ENCODE measurements at regions not wholly inside any gene's neighbourhood (a gene's known extent, or its start where the extent isn't known, plus 50 kb on each side); places are given as distances from the start of the nearest gene placed in this dataset.

DNA sequence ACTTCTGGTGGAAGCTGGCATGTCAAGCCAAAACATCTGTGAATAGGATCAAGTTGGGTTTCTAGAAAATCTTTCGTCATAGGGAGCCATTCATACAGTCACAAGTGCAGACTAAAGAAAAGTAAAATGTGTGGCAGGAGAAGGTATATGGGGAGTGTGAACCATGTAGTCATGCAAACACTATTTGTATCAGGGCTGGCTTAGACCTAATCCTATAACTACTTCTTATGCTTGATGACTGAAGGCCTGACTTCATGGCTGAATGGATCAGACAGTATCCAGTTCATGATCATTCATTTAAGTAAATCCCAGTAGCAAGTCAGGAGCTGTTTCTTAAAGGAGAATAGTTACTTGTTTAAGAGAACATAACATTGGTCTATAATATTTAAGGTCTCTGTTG is 63.8 kb upstream of the DAPK1 start:
- no TSS peak for BruUV-seq (replicated peaks)
- intact Hi-C loops (cut with micrococcal nuclease; ENCODE audit: unreplicated experiment), result no loop called here
- POLR2A ChIA-PET, result interaction anchor here (0.5 kb wide), 1 partner anchor 1248 kb away, joined by 4 read pairs; no protein-coding TSS in a partner anchor

DNA sequence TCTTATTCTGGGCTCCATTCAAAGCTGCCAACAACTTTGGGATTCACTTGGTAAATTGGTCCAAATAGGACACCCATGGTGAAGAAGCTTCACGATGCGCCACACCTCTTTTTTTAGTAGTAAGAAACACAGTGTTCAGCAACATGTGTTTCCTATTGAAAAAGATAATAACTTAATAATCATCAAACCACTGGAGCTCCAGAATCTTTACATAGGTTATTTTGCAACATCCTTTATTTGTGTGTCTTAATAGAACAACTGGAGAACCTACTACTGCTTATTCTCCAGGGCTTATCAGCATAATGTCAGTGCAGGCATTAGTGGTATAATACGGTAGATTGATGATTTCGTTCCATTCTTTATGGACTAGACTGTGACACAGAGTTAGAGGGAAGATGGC is 63.3 kb upstream of the DAPK1 start:
- POLR2A ChIA-PET, result no interaction called here
- Histone ChIP-seq H3K9me2 (ENCODE audit: insufficient read depth, low read length) (no peaks in the 10 kb centered on the region), H3K79me2 (ENCODE audit: insufficient read depth, low read depth, low read length) (no peaks in the 10 kb centered on the region)

More for the DNA sequence above, 63.8 kb upstream of the DAPK1 start:
- CTCF ChIA-PET (ENCODE audit: unreplicated experiment), result no interaction called here
- H3K9me2 ChIP-seq (ENCODE audit: insufficient read depth, low read length), result no peaks in the 10 kb centered on the region
- H3K79me2 ChIP-seq (ENCODE audit: insufficient read depth, low read depth, low read length), result no peaks in the 10 kb centered on the region
- H3K4me2 ChIP-seq (ENCODE audit: low read length), result no peak overlapping the region
- no peaks in the 10 kb centered on the region for H3K4me1 ChIP-seq (ENCODE audit: insufficient read depth, low read length, poor library complexity, severe bottlenecking)
- H4K20me1 ChIP-seq (ENCODE audit: insufficient read depth, low read length), result no peaks in the 10 kb centered on the region
- TF ChIP-seq, protein P1, sequence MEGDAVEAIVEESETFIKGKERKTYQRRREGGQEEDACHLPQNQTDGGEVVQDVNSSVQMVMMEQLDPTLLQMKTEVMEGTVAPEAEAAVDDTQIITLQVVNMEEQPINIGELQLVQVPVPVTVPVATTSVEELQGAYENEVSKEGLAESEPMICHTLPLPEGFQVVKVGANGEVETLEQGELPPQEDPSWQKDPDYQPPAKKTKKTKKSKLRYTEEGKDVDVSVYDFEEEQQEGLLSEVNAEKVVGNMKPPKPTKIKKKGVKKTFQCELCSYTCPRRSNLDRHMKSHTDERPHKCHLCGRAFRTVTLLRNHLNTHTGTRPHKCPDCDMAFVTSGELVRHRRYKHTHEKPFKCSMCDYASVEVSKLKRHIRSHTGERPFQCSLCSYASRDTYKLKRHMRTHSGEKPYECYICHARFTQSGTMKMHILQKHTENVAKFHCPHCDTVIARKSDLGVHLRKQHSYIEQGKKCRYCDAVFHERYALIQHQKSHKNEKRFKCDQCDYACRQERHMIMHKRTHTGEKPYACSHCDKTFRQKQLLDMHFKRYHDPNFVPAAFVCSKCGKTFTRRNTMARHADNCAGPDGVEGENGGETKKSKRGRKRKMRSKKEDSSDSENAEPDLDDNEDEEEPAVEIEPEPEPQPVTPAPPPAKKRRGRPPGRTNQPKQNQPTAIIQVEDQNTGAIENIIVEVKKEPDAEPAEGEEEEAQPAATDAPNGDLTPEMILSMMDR (conservative IDR thresholded peaks at IDR 0.05; ENCODE audit: low read length), result no peak
- DNase-seq (ENCODE audit: low spot score), result no peak
- H3K4me3 ChIP-seq (ENCODE audit: low read depth, low read length, poor library complexity, severe bottlenecking), result no peak overlapping the region
- H3K9me3 ChIP-seq (ENCODE audit: low read length), result no peaks in the 10 kb centered on the region
- H3K27ac ChIP-seq (ENCODE audit: low read depth, low read length, poor library complexity, severe bottlenecking), result no peak overlapping the region
- no peak overlapping the region for H2AFZ ChIP-seq (ENCODE audit: low read length)
- no peaks in the 10 kb centered on the region for H3K36me3 ChIP-seq (ENCODE audit: insufficient read depth, low read length)

DNA sequence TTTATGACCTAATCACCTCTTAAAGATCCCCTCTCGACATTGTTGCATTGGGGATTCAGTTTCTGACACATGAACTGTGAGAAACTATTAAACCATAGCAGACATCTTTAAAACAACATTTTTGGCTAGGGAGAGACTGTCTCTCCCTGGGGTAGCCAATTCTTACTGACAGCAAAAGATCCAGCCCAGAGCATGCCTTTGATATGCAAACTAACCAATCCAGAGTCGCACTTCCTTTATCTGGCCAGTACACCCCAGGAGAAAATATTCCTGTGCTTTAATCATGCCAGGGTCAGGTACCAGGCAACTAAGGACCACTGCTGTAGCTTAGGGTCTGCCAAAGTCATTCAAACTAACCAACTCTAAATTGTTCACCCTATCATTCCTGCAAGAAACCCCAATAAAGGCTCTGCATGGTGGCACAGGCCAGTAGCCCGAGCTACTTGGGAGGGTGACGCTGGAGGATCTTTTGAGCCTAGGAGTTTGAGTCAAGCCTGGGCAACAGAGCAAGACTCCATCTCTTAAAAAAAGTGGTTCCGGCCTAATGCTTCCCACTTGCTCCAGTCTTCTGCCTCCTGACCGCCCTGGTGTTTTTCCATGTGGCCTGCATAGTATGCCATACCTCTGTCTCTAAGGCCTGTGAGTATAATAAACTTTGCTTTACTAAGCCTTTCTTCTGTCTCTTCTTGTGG is 62.3 kb upstream of the DAPK1 start:
- DNase-seq (ENCODE audit: low spot score), result no peak
- Histone ChIP-seq H3K36me3 (ENCODE audit: insufficient read depth, low read length) (no peaks in the 10 kb centered on the region), H3K4me2 (ENCODE audit: low read length) (no peak overlapping the region), H3K4me3 (ENCODE audit: low read depth, low read length, poor library complexity, severe bottlenecking) (no peak overlapping the region), H3K79me2 (ENCODE audit: insufficient read depth, low read depth, low read length) (no peaks in the 10 kb centered on the region), H3K4me1 (ENCODE audit: insufficient read depth, low read length, poor library complexity, severe bottlenecking) (no peaks in the 10 kb centered on the region), H3K27ac (ENCODE audit: low read depth, low read length, poor library complexity, severe bottlenecking) (no peak overlapping the region), H4K20me1 (ENCODE audit: insufficient read depth, low read length) (no peaks in the 10 kb centered on the region), H3K9me3 (ENCODE audit: low read length) (no peaks in the 10 kb centered on the region), H2AFZ (ENCODE audit: low read length) (no peak overlapping the region), H3K9me2 (ENCODE audit: insufficient read depth, low read length) (no peaks in the 10 kb centered on the region)
- ChIA-PET CTCF (ENCODE audit: unreplicated experiment) (no interaction called here), POLR2A (no interaction called here)
- no peak for TF ChIP-seq EZH2phosphoT487 (IDR thresholded peaks at IDR 0.05; ENCODE audit: borderline replicate concordance, low read depth, low read length)
- TF ChIP-seq, protein P1 (conservative IDR thresholded peaks at IDR 0.05; ENCODE audit: low read length), result no peak
- BruUV-seq (replicated peaks), result no TSS peak
- intact Hi-C loops (cut with micrococcal nuclease; ENCODE audit: unreplicated experiment), result no loop called here

More for the DNA sequence above, 63.3 kb upstream of the DAPK1 start:
- no peak overlapping the region for H3K4me3 ChIP-seq (ENCODE audit: low read depth, low read length, poor library complexity, severe bottlenecking)
- no peaks in the 10 kb centered on the region for H3K4me1 ChIP-seq (ENCODE audit: insufficient read depth, low read length, poor library complexity, severe bottlenecking)
- no peaks in the 10 kb centered on the region for H4K20me1 ChIP-seq (ENCODE audit: insufficient read depth, low read length)
- DNase-seq (ENCODE audit: low spot score), result no peak
- H3K27ac ChIP-seq (ENCODE audit: low read depth, low read length, poor library complexity, severe bottlenecking), result no peak overlapping the region
- no TSS peak for BruUV-seq (replicated peaks)
- CTCF ChIA-PET (ENCODE audit: unreplicated experiment), result no interaction called here
- no peaks in the 10 kb centered on the region for H3K9me3 ChIP-seq (ENCODE audit: low read length)
- no peaks in the 10 kb centered on the region for H3K36me3 ChIP-seq (ENCODE audit: insufficient read depth, low read length)
- TF ChIP-seq, protein P1 (conservative IDR thresholded peaks at IDR 0.05; ENCODE audit: low read length), result no peak
- TF ChIP-seq EZH2phosphoT487 (IDR thresholded peaks at IDR 0.05; ENCODE audit: borderline replicate concordance, low read depth, low read length), result no peak
- H2AFZ ChIP-seq (ENCODE audit: low read length), result no peak overlapping the region
- intact Hi-C loops (cut with micrococcal nuclease; ENCODE audit: unreplicated experiment), result no loop called here
- H3K4me2 ChIP-seq (ENCODE audit: low read length), result no peak overlapping the region

All from OCI-LY7 (cell line).